ENCODE measurements at regions not wholly inside any gene's neighbourhood (a gene's known extent, or its start where the extent isn't known, plus 50 kb on each side); places are given as distances from the start of the nearest gene placed in this dataset.

- H3K36me3 ChIP-seq (replicated peaks in 1 of 2) = no peaks in the 10 kb centered on the region
Measured at GRCh38 chr1:14112613-14113012, 412.6 kb downstream of the PRDM2 start.

GRCh38 chr1:14113271-14113670 is 413.3 kb downstream of the PRDM2 start:
- intact Hi-C loops (cut with DNase I) = loop anchor here in 1 of 2 donors (10.0 kb wide), 1 partner anchor 622 kb away; no protein-coding TSS in a partner anchor
- no peak overlapping the region for H3K4me3 ChIP-seq
- H3K36me3 ChIP-seq (replicated peaks in 1 of 2) = no peaks in the 10 kb centered on the region
- no peaks in the 10 kb centered on the region for H3K27me3 ChIP-seq
- TF ChIP-seq, protein P1, sequence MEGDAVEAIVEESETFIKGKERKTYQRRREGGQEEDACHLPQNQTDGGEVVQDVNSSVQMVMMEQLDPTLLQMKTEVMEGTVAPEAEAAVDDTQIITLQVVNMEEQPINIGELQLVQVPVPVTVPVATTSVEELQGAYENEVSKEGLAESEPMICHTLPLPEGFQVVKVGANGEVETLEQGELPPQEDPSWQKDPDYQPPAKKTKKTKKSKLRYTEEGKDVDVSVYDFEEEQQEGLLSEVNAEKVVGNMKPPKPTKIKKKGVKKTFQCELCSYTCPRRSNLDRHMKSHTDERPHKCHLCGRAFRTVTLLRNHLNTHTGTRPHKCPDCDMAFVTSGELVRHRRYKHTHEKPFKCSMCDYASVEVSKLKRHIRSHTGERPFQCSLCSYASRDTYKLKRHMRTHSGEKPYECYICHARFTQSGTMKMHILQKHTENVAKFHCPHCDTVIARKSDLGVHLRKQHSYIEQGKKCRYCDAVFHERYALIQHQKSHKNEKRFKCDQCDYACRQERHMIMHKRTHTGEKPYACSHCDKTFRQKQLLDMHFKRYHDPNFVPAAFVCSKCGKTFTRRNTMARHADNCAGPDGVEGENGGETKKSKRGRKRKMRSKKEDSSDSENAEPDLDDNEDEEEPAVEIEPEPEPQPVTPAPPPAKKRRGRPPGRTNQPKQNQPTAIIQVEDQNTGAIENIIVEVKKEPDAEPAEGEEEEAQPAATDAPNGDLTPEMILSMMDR (IDR thresholded peaks at IDR 0.05) = no peak
- no peak for TF ChIP-seq POLR2A (IDR thresholded peaks at IDR 0.05)
- no peaks in the 10 kb centered on the region for H3K9me3 ChIP-seq (replicated peaks in 1 of 3)
- no peak overlapping the region for H3K27ac ChIP-seq
- WGBS, 4 donors = 69 to 75% (median 73%) methylated on average over 9 of the region's 9 CpGs
- no peaks in the 10 kb centered on the region for H3K4me1 ChIP-seq (replicated peaks in 1 of 2)
- DNase-seq = no peak

More at GRCh38 chr1:14112613-14113012, 412.6 kb downstream of the PRDM2 start:
- H3K27me3 ChIP-seq = no peaks in the 10 kb centered on the region
- 57 to 95% (median 80%) methylated on average over 1 of the region's 1 CpG for WGBS, 4 donors
- no peak for DNase-seq
- TF ChIP-seq, protein P1 (IDR thresholded peaks at IDR 0.05) = no peak
- TF ChIP-seq POLR2A (IDR thresholded peaks at IDR 0.05) = no peak
- H3K4me3 ChIP-seq = no peak overlapping the region
- intact Hi-C loops (cut with DNase I) = loop anchor here in 1 of 2 donors (10.0 kb wide), 1 partner anchor 622 kb away; no protein-coding TSS in a partner anchor
- no peak overlapping the region for H3K27ac ChIP-seq
- no peaks in the 10 kb centered on the region for H3K4me1 ChIP-seq (replicated peaks in 1 of 2)
- no peaks in the 10 kb centered on the region for H3K9me3 ChIP-seq (replicated peaks in 1 of 3)

DNA sequence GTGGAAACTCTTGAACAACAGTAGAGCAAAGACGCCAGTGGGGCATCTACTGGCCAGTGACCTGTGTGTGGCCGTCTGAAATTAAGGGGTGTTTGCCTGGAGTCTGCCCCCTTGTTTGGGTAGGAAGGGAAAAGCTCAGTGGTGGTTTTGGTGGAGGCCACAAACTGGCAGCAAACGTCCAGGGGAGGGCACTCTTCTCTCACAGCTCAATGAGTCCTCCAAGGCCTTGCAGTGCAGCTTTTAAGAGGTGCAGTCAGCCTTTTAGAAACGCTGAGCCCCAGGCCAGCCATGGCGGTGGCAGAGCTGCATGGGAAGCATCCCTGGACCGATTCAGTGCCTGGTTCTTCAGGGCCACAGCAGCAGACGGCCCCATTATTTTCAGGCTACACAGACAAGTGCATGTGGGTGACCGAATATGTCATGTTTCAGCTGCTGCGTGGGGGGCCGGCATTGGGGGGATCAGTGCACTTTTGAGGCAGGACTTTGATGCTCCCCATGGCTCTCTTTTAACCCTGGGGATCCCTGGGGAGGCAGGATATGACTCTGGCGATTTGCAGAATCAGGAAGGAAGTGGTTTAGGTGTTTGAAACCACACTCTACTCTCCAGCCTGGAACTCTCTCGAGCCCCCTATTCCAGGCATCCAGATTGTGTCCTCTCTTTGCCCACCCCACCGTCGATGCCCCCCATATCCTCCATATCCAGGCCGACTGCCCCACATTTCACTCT is 414.0 kb downstream of the PRDM2 start:
- TF ChIP-seq, protein P1 (IDR thresholded peaks at IDR 0.05) = peak; percentile 5 to 56 (median 42)
- TF ChIP-seq POLR2A (IDR thresholded peaks at IDR 0.05) = no peak
- no peaks in the 10 kb centered on the region for H3K9me3 ChIP-seq (replicated peaks in 1 of 3)
- no peak overlapping the region for H3K27ac ChIP-seq
- no peaks in the 10 kb centered on the region for H3K36me3 ChIP-seq (replicated peaks in 1 of 2)
- no peak overlapping the region for H3K4me3 ChIP-seq
- intact Hi-C loops (cut with DNase I) = loop anchor here in 1 of 2 donors (10.0 kb wide), 1 partner anchor 621 kb away; no protein-coding TSS in a partner anchor
- H3K4me1 ChIP-seq (replicated peaks in 1 of 2) = no peaks in the 10 kb centered on the region
- no peaks in the 10 kb centered on the region for H3K27me3 ChIP-seq
- peak in 6 of 7 donors; percentile 24 to 70 (median 38) for DNase-seq
- 45 to 58% (median 52%) methylated on average over 12 to 15 of the region's 15 CpGs for WGBS, 4 donors

DNA sequence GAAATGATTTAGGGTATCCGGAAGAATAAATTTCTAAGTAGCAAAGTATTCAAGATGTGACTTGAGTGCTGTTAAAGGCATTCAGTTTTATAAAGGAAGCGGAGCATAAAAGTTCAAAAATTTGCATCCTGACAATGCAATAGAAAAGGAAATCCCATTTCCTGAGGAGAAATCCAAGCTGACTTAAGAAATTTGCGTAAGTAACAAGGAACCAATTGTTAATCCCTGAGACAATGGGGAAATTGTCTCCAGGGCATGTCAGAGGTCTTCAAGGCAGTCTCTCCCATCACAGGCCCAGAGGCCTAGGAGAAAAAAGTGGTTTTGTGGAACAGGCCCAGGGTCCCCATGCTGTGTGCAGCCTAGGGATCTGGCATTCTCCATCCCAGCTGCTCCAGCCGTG is 416.0 kb downstream of the PRDM2 start:
- Histone ChIP-seq H3K9me3 (replicated peaks in 1 of 3) (no peaks in the 10 kb centered on the region), H3K27me3 (no peaks in the 10 kb centered on the region), H3K27ac (no peak overlapping the region), H3K4me3 (no peak overlapping the region), H3K4me1 (replicated peaks in 1 of 2) (no peaks in the 10 kb centered on the region), H3K36me3 (replicated peaks in 1 of 2) (no peaks in the 10 kb centered on the region)
- 86 to 93% (median 90%) methylated on average over 3 to 4 of the region's 4 CpGs for WGBS, 4 donors
- intact Hi-C loops (cut with DNase I) = loop anchor here in 1 of 2 donors (10.0 kb wide), 1 partner anchor 619 kb away; no protein-coding TSS in a partner anchor
- no peak for TF ChIP-seq POLR2A (IDR thresholded peaks at IDR 0.05)
- TF ChIP-seq, protein P1 (IDR thresholded peaks at IDR 0.05) = no peak
- no peak for DNase-seq
